GM12878 (cell line): ENCODE measurements at regions not wholly inside any gene's neighbourhood (a gene's known extent, or its start where the extent isn't known, plus 50 kb on each side); places are given as distances from the start of the nearest gene placed in this dataset.

Source experiments
- ATAC-seq: fragments of 200-7000 bp; cut with Tn5 transposase; 3 replicates; pipeline ENCODE4 v1.9.1; 2020; ENCODE audit warnings: mild to moderate bottlenecking, moderate library complexity
- BruUV-seq: library from RNA; stranded (reverse); fragments of 400-500 nt; replicated peaks from 2 replicates; lab custom pipeline; 2021; lab: Mats Ljungman, UMichigan
- CTCF ChIA-PET: fragments of 300-600 bp; sonication (Branson Sonifier 250); formaldehyde crosslinking; extraction: SDS; loops from one replicate; lab custom pipeline; 2021; ENCODE audit warnings: inconsistent platforms; lab: Yijun Ruan, JAX
- POLR2A ChIA-PET: fragments of 350-600 bp; formaldehyde crosslinking; extraction: SDS; loops from one replicate; lab custom pipeline; 2021; ENCODE audit warnings: inconsistent platforms; lab: Charles Lee
- RAD21 ChIA-PET: fragments of 300-600 bp; sonication (Branson Sonifier 250); formaldehyde crosslinking; loops from one replicate; lab custom pipeline; 2023; ENCODE audit warnings: antibody characterized with exemption; ENCODE audit not compliant: unreplicated experiment; lab: Charles Lee
- SMC1A ChIA-PET: fragments of 300-600 bp; sonication (Branson Sonifier 250); formaldehyde crosslinking; loops from one replicate; lab custom pipeline; 2023; ENCODE audit not compliant: unreplicated experiment, uncharacterized antibody; lab: Charles Lee
- DNase-seq: peaks from one replicate; pipeline ENCODE4 v3.0.0-alpha.2; 2011; ENCODE audit warnings: low read depth, low spot score
- FAIRE-seq: peaks from 3 replicates; lab custom pipeline; 2011; peaks lifted over from hg19 to GRCh38; lab: Jason Lieb, UNC
- H2AFZ ChIP-seq: 2 replicates; pipeline ENCODE4 v1.6.0; 2011; ENCODE audit warnings: low read depth, low read length, control low read depth; ENCODE audit not compliant: control insufficient read depth
- H3K27ac ChIP-seq: 2 replicates; pipeline ENCODE4 v1.5.1; 2011; ENCODE audit warnings: control low read depth; ENCODE audit not compliant: control insufficient read depth, insufficient read depth
- H3K27me3 ChIP-seq, 2 experiments: replicated peaks in 1 of 2; 2 replicates each; pipeline versions ENCODE4 v1.6.0 to v1.6.1; 2011; ENCODE audit warnings: low read length in 1 of 2; ENCODE audit not compliant: control insufficient read depth in 2 of 2, insufficient read depth in 2 of 2
- H3K36me3 ChIP-seq, 2 experiments: 2 replicates each; pipeline ENCODE4 v1.5.1; 2011; ENCODE audit warnings: low read length in 1 of 2; ENCODE audit not compliant: control insufficient read depth in 2 of 2, insufficient read depth in 2 of 2
- H3K4me1 ChIP-seq: 2 replicates; pipeline ENCODE4 v1.6.1; 2011; ENCODE audit warnings: mild to moderate bottlenecking, low read length, moderate library complexity, mixed read lengths; ENCODE audit not compliant: control insufficient read depth, insufficient read depth
- H3K4me2 ChIP-seq: 2 replicates; pipeline ENCODE4 v1.6.0; 2011; ENCODE audit warnings: control low read depth; ENCODE audit not compliant: control insufficient read depth, insufficient read depth
- H3K4me3 ChIP-seq: fragments of 200-600 bp; sonication (generic); 2 replicates; pipeline ENCODE4 v1.5.1; 2016
- H3K79me2 ChIP-seq: 2 replicates; pipeline ENCODE4 v1.6.0; 2011; ENCODE audit warnings: low read length; ENCODE audit not compliant: control insufficient read depth, insufficient read depth
- H3K9ac ChIP-seq: 2 replicates; pipeline ENCODE4 v1.8.0; 2011; ENCODE audit warnings: low read length, control low read depth, mixed read lengths; ENCODE audit not compliant: control insufficient read depth, insufficient read depth
- H3K9me3 ChIP-seq: replicated peaks from 3 replicates; pipeline ENCODE4 v1.5.1; 2011; ENCODE audit warnings: mild to moderate bottlenecking, low read length; ENCODE audit not compliant: control insufficient read depth, insufficient read depth
- H4K20me1 ChIP-seq: 2 replicates; pipeline ENCODE4 v1.6.0; 2011; ENCODE audit not compliant: control insufficient read depth, insufficient read depth
- ASH2L ChIP-seq: fragments of 300-600, 200-600 bp; sonication (generic); IDR thresholded peaks from 2 replicates; pipeline ENCODE4 v1.6.1; 2017; ENCODE audit warnings: low read depth, mild to moderate bottlenecking, borderline replicate concordance
- BCL11A ChIP-seq: IDR thresholded peaks from 2 replicates; pipeline ENCODE4 v1.6.1; 2011; ENCODE audit warnings: low read depth, low read length
- BRCA1 ChIP-seq: IDR thresholded peaks from 2 replicates; pipeline ENCODE4 v1.6.1; 2011; ENCODE audit warnings: low read depth, low read length, improper control_type of control experiment
- EGR1 ChIP-seq, 2 experiments: IDR thresholded peaks; 1 replicate in 1 of 2; 2 replicates in 1 of 2; pipeline ENCODE4 v1.6.1; 2011 to 2012; ENCODE audit warnings: low read depth in 2 of 2, low read length in 2 of 2, borderline replicate concordance in 1 of 2, mild to moderate bottlenecking in 1 of 2, moderate library complexity in 1 of 2
- HDGF ChIP-seq: fragments of 450-650 bp; IDR thresholded peaks from 2 replicates; pipeline ENCODE4 v1.6.1; 2016; ENCODE audit warnings: antibody characterized with exemption
- KLF5 ChIP-seq: fragments of 450-650 bp; IDR thresholded peaks from 2 replicates; pipeline ENCODE4 v1.6.1; 2014; ENCODE audit warnings: mild to moderate bottlenecking; ENCODE audit not compliant: partially characterized antibody
- NFXL1 ChIP-seq: fragments of 450-650 bp; IDR thresholded peaks from 2 replicates; pipeline ENCODE4 v1.6.1; 2017; ENCODE audit warnings: antibody characterized with exemption, mild to moderate bottlenecking, borderline replicate concordance
- RBBP5 ChIP-seq: fragments of 200-600 bp; sonication (generic); conservative IDR thresholded peaks from 2 replicates; pipeline ENCODE4 v1.6.1; 2016
- RFX5 ChIP-seq: IDR thresholded peaks from 2 replicates; pipeline ENCODE4 v1.6.1; 2011; ENCODE audit warnings: low read depth, low read length, improper control_type of control experiment
- ZNF207 ChIP-seq: fragments of 450-650 bp; IDR thresholded peaks from 2 replicates; pipeline ENCODE4 v1.6.1; 2014; ENCODE audit warnings: antibody characterized with exemption, mild to moderate bottlenecking, borderline replicate concordance
- ZNF24 ChIP-seq: fragments of 450-650 bp; IDR thresholded peaks from 2 replicates; pipeline ENCODE4 v1.6.1; 2017; ENCODE audit warnings: antibody characterized with exemption, mild to moderate bottlenecking
- WGBS: methylation state at CpG from one replicate; pipeline ENCODE4 v1.1.6; 2016; ENCODE audit warnings: low lambda C conversion rate; ENCODE audit not compliant: insufficient replicate concordance, insufficient coverage; ENCODE audit errors: missing lambda C conversion rate; 5-methylcytosine and 5-hydroxymethylcytosine counted together
- in situ Hi-C: fragments of 300-500 bp; cut with MboI; formaldehyde crosslinking; loops from 9 replicates; pipeline ENCODE4 v1.14.3; 2018; ENCODE audit warnings: mixed read lengths
- intact Hi-C: fragments of 100-400 bp; cut with micrococcal nuclease; formaldehyde crosslinking; loops from one replicate; pipeline ENCODE4 v1.14.2; 2022; ENCODE audit not compliant: unreplicated experiment
- TF ChIP-seq, protein P1 (sequence below): fragments of 450-650 bp; IDR thresholded peaks from 2 replicates; pipeline ENCODE4 v1.6.1; 2017; ENCODE audit warnings: mild to moderate bottlenecking
- TF ChIP-seq, protein P2 (sequence below): fragments of 450-650 bp; IDR thresholded peaks from 2 replicates; pipeline ENCODE4 v1.6.1; 2016; ENCODE audit warnings: mild to moderate bottlenecking, moderate library complexity, borderline replicate concordance
- TF ChIP-seq, protein P3 (sequence below): fragments of 450-650 bp; IDR thresholded peaks from 2 replicates; pipeline ENCODE4 v1.6.1; 2016; ENCODE audit warnings: mild to moderate bottlenecking

DNA sequence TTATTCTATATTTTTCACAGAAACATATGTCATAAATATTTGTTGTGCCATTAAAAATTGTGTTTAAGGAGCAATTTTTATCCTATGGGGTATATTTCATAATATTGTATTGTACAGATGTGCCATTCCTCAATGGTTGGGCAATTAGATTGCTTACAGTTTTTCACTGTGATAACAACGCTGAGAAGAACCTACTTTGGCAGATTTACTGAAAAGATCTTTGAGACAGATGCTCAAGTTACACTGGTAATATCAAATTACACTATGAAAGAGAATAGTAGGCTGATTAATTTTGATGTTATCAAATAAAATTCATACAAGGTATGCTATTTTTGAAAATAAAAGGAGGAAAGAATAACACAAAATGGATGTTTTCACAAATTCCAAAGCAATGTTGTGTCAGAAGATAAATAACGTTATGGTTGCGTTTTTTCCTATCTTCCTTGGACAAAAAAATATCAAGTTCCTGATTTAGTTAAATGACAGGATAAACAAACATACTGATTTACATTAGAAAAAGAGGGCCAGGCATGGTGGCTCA lies 335.1 kb upstream of the ZNF521 start:
- CTCF ChIA-PET, result no interaction called here
- WGBS, result 65% methylated on average over 3 of the region's 3 CpGs
- H4K20me1 ChIP-seq, result no peaks in the 10 kb centered on the region
- SMC1A ChIA-PET, result no interaction called here
- H3K79me2 ChIP-seq, result no peaks in the 10 kb centered on the region
- H3K4me3 ChIP-seq, result no peak overlapping the region
- H2AFZ ChIP-seq, result no peak overlapping the region
- ATAC-seq (no peak), DNase-seq (no peak), FAIRE-seq (no peak)
- no peak overlapping the region for H3K9ac ChIP-seq
- intact Hi-C loops, result no loop called here
- in situ Hi-C loops, result no loop called here
- H3K27me3 ChIP-seq, result no peaks in the 10 kb centered on the region; a peak in 1 of 4 replicates
- RAD21 ChIA-PET, result no interaction called here
- H3K4me2 ChIP-seq, result no peak overlapping the region
- no peaks in the 10 kb centered on the region for H3K9me3 ChIP-seq
- no peaks in the 10 kb centered on the region for H3K36me3 ChIP-seq
- TF ChIP-seq RBBP5 (no peak), BCL11A (no peak), KLF5 (no peak), BRCA1 (no peak), EGR1 (IDR thresholded peaks at IDR 0.05; ENCODE audit: borderline replicate concordance in 1 of 2, low read depth in 2 of 2, low read length in 2 of 2) (no peak), RFX5 (no peak), HDGF (no peak), NFXL1 (no peak), ASH2L (no peak), ZNF207 (no peak), ZNF24 (no peak)
- TF ChIP-seq, protein P1, sequence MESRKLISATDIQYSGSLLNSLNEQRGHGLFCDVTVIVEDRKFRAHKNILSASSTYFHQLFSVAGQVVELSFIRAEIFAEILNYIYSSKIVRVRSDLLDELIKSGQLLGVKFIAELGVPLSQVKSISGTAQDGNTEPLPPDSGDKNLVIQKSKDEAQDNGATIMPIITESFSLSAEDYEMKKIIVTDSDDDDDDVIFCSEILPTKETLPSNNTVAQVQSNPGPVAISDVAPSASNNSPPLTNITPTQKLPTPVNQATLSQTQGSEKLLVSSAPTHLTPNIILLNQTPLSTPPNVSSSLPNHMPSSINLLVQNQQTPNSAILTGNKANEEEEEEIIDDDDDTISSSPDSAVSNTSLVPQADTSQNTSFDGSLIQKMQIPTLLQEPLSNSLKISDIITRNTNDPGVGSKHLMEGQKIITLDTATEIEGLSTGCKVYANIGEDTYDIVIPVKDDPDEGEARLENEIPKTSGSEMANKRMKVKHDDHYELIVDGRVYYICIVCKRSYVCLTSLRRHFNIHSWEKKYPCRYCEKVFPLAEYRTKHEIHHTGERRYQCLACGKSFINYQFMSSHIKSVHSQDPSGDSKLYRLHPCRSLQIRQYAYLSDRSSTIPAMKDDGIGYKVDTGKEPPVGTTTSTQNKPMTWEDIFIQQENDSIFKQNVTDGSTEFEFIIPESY, result no peak
- TF ChIP-seq, protein P2, sequence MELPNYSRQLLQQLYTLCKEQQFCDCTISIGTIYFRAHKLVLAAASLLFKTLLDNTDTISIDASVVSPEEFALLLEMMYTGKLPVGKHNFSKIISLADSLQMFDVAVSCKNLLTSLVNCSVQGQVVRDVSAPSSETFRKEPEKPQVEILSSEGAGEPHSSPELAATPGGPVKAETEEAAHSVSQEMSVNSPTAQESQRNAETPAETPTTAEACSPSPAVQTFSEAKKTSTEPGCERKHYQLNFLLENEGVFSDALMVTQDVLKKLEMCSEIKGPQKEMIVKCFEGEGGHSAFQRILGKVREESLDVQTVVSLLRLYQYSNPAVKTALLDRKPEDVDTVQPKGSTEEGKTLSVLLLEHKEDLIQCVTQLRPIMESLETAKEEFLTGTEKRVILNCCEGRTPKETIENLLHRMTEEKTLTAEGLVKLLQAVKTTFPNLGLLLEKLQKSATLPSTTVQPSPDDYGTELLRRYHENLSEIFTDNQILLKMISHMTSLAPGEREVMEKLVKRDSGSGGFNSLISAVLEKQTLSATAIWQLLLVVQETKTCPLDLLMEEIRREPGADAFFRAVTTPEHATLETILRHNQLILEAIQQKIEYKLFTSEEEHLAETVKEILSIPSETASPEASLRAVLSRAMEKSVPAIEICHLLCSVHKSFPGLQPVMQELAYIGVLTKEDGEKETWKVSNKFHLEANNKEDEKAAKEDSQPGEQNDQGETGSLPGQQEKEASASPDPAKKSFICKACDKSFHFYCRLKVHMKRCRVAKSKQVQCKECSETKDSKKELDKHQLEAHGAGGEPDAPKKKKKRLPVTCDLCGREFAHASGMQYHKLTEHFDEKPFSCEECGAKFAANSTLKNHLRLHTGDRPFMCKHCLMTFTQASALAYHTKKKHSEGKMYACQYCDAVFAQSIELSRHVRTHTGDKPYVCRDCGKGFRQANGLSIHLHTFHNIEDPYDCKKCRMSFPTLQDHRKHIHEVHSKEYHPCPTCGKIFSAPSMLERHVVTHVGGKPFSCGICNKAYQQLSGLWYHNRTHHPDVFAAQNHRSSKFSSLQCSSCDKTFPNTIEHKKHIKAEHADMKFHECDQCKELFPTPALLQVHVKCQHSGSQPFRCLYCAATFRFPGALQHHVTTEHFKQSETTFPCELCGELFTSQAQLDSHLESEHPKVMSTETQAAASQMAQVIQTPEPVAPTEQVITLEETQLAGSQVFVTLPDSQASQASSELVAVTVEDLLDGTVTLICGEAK, result no peak
- TF ChIP-seq, protein P3, sequence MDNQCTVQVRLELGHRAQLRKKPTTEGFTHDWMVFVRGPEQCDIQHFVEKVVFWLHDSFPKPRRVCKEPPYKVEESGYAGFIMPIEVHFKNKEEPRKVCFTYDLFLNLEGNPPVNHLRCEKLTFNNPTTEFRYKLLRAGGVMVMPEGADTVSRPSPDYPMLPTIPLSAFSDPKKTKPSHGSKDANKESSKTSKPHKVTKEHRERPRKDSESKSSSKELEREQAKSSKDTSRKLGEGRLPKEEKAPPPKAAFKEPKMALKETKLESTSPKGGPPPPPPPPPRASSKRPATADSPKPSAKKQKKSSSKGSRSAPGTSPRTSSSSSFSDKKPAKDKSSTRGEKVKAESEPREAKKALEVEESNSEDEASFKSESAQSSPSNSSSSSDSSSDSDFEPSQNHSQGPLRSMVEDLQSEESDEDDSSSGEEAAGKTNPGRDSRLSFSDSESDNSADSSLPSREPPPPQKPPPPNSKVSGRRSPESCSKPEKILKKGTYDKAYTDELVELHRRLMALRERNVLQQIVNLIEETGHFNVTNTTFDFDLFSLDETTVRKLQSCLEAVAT, result no peak
- no TSS peak for BruUV-seq
- POLR2A ChIA-PET, result no interaction called here
- no peaks in the 10 kb centered on the region for H3K4me1 ChIP-seq
- no peak overlapping the region for H3K27ac ChIP-seq
